Astrocyte (in vitro differentiated cells and primary cell): ENCODE measurements at regions not wholly inside any gene's neighbourhood (a gene's known extent, or its start where the extent isn't known, plus 50 kb on each side); places are given as distances from the start of the nearest gene placed in this dataset.

Experiments used
- DNase-seq: peaks from one replicate; pipeline ENCODE4 v3.0.0-alpha.2; 2010; ENCODE audit warnings: low read depth
- FAIRE-seq: peaks from 2 replicates; lab custom pipeline; 2011; peaks lifted over from hg19 to GRCh38; lab: Jason Lieb, UNC
- H2AFZ ChIP-seq: 2 replicates; pipeline ENCODE4 v1.6.0; 2012; ENCODE audit warnings: low read depth, low read length, inconsistent platforms
- H3K27ac ChIP-seq: 2 replicates; pipeline ENCODE4 v1.5.1; 2011; ENCODE audit warnings: low read depth, low read length, inconsistent platforms
- H3K27me3 ChIP-seq: 2 replicates; pipeline ENCODE4 v1.6.0; 2011; ENCODE audit warnings: low read length, inconsistent platforms; ENCODE audit not compliant: insufficient read depth
- H3K36me3 ChIP-seq: 2 replicates; pipeline ENCODE4 v1.5.1; 2011; ENCODE audit warnings: low read length, inconsistent platforms; ENCODE audit not compliant: insufficient read depth
- H3K4me1 ChIP-seq: 2 replicates; pipeline ENCODE4 v1.5.1; 2011; ENCODE audit warnings: low read length, inconsistent platforms; ENCODE audit not compliant: insufficient read depth
- H3K4me2 ChIP-seq: 2 replicates; pipeline ENCODE4 v1.6.0; 2012; ENCODE audit warnings: low read length, inconsistent platforms
- H3K4me3 ChIP-seq: 2 replicates; pipeline ENCODE4 v1.5.1; 2011; ENCODE audit warnings: low read depth, mild to moderate bottlenecking, low read length, inconsistent platforms; ENCODE audit not compliant: insufficient read depth
- H3K79me2 ChIP-seq: 2 replicates; pipeline ENCODE4 v1.6.0; 2012; ENCODE audit warnings: mild to moderate bottlenecking, low read length, inconsistent platforms; ENCODE audit not compliant: insufficient read depth
- H3K9ac ChIP-seq: 2 replicates; pipeline ENCODE4 v1.6.0; 2012; ENCODE audit warnings: mild to moderate bottlenecking, low read length, inconsistent platforms
- H3K9me3 ChIP-seq: 2 replicates; pipeline ENCODE4 v1.5.1; 2012; ENCODE audit warnings: low read depth, mild to moderate bottlenecking, low read length, inconsistent platforms; ENCODE audit not compliant: insufficient read depth
- H4K20me1 ChIP-seq: 2 replicates; pipeline ENCODE4 v1.6.0; 2012; ENCODE audit warnings: low read length, inconsistent platforms; ENCODE audit not compliant: insufficient read depth
- H3K27ac Mint-ChIP-seq: one replicate; pipeline ENCODE4 v1.8.0; 2021; ENCODE audit warnings: mild to moderate bottlenecking, mixed read lengths; ENCODE audit not compliant: unreplicated experiment
- H3K27me3 Mint-ChIP-seq: one replicate; pipeline ENCODE4 v1.8.0; 2021; ENCODE audit warnings: low read depth, mixed read lengths; ENCODE audit not compliant: unreplicated experiment
- H3K36me3 Mint-ChIP-seq: one replicate; pipeline ENCODE4 v1.8.0; 2021; ENCODE audit warnings: low read depth, mixed read lengths; ENCODE audit not compliant: unreplicated experiment
- H3K4me1 Mint-ChIP-seq: one replicate; pipeline ENCODE4 v1.8.0; 2021; ENCODE audit warnings: low read depth, mixed read lengths; ENCODE audit not compliant: unreplicated experiment
- H3K4me3 Mint-ChIP-seq: one replicate; pipeline ENCODE4 v1.8.0; 2021; ENCODE audit warnings: mild to moderate bottlenecking, moderate library complexity, mixed read lengths; ENCODE audit not compliant: unreplicated experiment
- H3K9me3 Mint-ChIP-seq: one replicate; pipeline ENCODE4 v1.8.0; 2021; ENCODE audit warnings: mild to moderate bottlenecking, mixed read lengths; ENCODE audit not compliant: unreplicated experiment
- EZH2 ChIP-seq: IDR thresholded peaks from 2 replicates; pipeline ENCODE4 v1.6.1; 2012; ENCODE audit warnings: mild to moderate bottlenecking, low read length, inconsistent platforms; ENCODE audit not compliant: insufficient read depth
- TF ChIP-seq, protein P1 (sequence below): IDR thresholded peaks from 2 replicates; pipeline ENCODE4 v1.5.1; 2011; ENCODE audit warnings: low read depth, mild to moderate bottlenecking, inconsistent platforms, low read length, moderate library complexity; ENCODE audit not compliant: insufficient read depth

DNA sequence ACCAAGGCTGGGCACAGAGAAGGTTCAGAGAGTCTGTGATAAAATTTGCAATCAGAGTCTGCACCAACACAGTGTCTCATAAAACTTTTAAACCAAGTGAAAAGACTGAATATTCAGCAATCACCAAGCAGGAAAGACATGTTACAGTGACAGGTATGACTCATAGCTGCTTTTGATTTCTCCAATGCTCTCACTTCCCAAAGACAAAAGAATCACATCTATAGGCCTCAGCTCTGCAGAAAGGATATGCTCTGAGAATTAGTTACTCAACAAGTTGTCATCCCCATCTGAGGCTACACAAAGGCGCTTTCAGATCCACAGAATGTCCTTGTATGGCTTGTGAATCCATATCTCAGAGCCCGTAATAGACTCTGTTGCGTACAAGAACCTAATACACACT, 92.5 kb downstream of the KCNF1 start:
- peaks cover 4% of the 10 kb centered on the region for H3K36me3 Mint-ChIP-seq
- no peak for FAIRE-seq

DNA sequence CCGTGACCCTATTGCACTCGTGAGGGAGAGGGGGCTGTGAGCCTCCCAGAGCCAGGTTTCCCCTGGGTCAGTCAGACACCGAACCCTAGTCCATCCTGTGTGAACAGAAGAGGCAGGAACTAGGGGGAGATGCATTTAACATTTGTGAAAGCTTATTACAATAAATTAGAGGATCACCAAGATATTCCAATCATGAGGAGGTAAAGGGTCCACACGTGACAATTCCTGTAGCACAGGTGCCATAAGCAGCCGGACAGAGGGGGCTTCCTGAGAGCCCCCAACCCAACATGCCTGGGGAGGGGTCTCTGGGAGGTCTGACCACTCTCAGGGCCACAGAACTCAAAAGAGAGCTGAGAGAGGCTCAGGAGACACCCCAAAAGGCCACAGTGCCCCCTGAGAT, 93.3 kb downstream of the KCNF1 start:
- H3K4me1 Mint-ChIP-seq = peaks cover 10% of the 10 kb centered on the region
- H3K9me3 Mint-ChIP-seq = peaks cover 4% of the 10 kb centered on the region
- FAIRE-seq (no peak), DNase-seq (no peak)
- H3K36me3 Mint-ChIP-seq = peaks cover 4% of the 10 kb centered on the region
- Histone ChIP-seq H3K9ac (no peak overlapping the region), H3K4me3 (no peak overlapping the region), H3K9me3 (no peaks in the 10 kb centered on the region), H3K27me3 (no peaks in the 10 kb centered on the region), H3K27ac (no peak overlapping the region), H2AFZ (no peak overlapping the region), H3K79me2 (no peaks in the 10 kb centered on the region), H4K20me1 (no peaks in the 10 kb centered on the region), H3K4me2 (no peak overlapping the region), H3K36me3 (no peaks in the 10 kb centered on the region), H3K4me1 (peaks cover 5% of the 10 kb centered on the region)
- no peak overlapping the region for H3K4me3 Mint-ChIP-seq
- TF ChIP-seq, protein P1, sequence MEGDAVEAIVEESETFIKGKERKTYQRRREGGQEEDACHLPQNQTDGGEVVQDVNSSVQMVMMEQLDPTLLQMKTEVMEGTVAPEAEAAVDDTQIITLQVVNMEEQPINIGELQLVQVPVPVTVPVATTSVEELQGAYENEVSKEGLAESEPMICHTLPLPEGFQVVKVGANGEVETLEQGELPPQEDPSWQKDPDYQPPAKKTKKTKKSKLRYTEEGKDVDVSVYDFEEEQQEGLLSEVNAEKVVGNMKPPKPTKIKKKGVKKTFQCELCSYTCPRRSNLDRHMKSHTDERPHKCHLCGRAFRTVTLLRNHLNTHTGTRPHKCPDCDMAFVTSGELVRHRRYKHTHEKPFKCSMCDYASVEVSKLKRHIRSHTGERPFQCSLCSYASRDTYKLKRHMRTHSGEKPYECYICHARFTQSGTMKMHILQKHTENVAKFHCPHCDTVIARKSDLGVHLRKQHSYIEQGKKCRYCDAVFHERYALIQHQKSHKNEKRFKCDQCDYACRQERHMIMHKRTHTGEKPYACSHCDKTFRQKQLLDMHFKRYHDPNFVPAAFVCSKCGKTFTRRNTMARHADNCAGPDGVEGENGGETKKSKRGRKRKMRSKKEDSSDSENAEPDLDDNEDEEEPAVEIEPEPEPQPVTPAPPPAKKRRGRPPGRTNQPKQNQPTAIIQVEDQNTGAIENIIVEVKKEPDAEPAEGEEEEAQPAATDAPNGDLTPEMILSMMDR = no peak
- no peak for TF ChIP-seq EZH2
- H3K27ac Mint-ChIP-seq = no peak overlapping the region
- H3K27me3 Mint-ChIP-seq = peaks cover 5% of the 10 kb centered on the region

More for the DNA sequence above, 92.5 kb downstream of the KCNF1 start:
- H4K20me1 ChIP-seq = no peaks in the 10 kb centered on the region
- Mint-ChIP-seq H3K9me3 (peaks cover 2% of the 10 kb centered on the region), H3K27me3 (peaks cover 5% of the 10 kb centered on the region), H3K27ac (no peak overlapping the region), H3K4me1 (peaks cover 8% of the 10 kb centered on the region), H3K4me3 (no peak overlapping the region)
- H3K27me3 ChIP-seq = no peaks in the 10 kb centered on the region
- H3K4me2 ChIP-seq = peak overlapping the region; percentile 43
- DNase-seq = peak; percentile 68
- peak overlapping the region; percentile 28 for H2AFZ ChIP-seq
- H3K27ac ChIP-seq = no peak overlapping the region
- no peaks in the 10 kb centered on the region for H3K9me3 ChIP-seq
- no peak overlapping the region for H3K4me3 ChIP-seq
- no peak overlapping the region for H3K9ac ChIP-seq
- no peak for TF ChIP-seq EZH2
- TF ChIP-seq, protein P1 = no peak
- H3K4me1 ChIP-seq = peaks cover 5% of the 10 kb centered on the region
- no peaks in the 10 kb centered on the region for H3K36me3 ChIP-seq
- no peaks in the 10 kb centered on the region for H3K79me2 ChIP-seq

DNA sequence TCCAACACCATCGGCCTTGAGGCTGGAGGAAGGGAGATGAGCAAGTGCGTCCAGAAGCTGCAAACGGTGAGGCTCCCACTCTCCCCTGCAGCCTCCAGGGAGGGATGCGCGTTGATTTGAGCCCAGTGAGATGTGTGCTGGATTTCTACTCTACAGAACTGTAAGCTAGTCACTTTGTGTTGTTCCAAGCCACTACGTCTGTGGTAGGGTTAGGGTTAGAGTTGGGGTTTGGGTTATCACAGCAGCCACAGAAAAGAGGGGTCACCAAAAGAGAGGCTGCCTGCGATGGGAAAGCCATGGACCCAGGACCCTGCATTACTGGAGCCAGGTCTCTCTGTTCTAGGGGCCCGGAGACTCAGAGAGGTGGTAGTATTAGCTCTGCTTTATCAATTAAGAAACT, 94.5 kb downstream of the KCNF1 start:
- Histone ChIP-seq H3K4me1 (peaks cover 5% of the 10 kb centered on the region), H3K27me3 (no peaks in the 10 kb centered on the region), H3K4me3 (no peak overlapping the region), H3K36me3 (no peaks in the 10 kb centered on the region), H3K9me3 (peaks cover 2% of the 10 kb centered on the region), H4K20me1 (no peaks in the 10 kb centered on the region), H3K27ac (no peak overlapping the region), H3K9ac (no peak overlapping the region), H2AFZ (no peak overlapping the region), H3K4me2 (no peak overlapping the region), H3K79me2 (no peaks in the 10 kb centered on the region)
- H3K27me3 Mint-ChIP-seq = peaks cover 8% of the 10 kb centered on the region
- FAIRE-seq (no peak), DNase-seq (no peak)
- H3K27ac Mint-ChIP-seq = no peak overlapping the region
- H3K36me3 Mint-ChIP-seq = peaks cover 4% of the 10 kb centered on the region
- H3K4me3 Mint-ChIP-seq = no peak overlapping the region
- peaks cover 13% of the 10 kb centered on the region for H3K9me3 Mint-ChIP-seq
- TF ChIP-seq EZH2 = no peak
- TF ChIP-seq, protein P1 = no peak
- peaks cover 10% of the 10 kb centered on the region for H3K4me1 Mint-ChIP-seq
